Ishikawa (cell line): ENCODE measurements at regions not wholly inside any gene's neighbourhood (a gene's known extent, or its start where the extent isn't known, plus 50 kb on each side); places are given as distances from the start of the nearest gene placed in this dataset.

Experiments
- CEBPB ChIP-seq: IDR thresholded peaks from 2 replicates; pipeline ENCODE4 v1.6.1; 2012
- CREB1 ChIP-seq: IDR thresholded peaks from 2 replicates; pipeline ENCODE4 v1.6.1; 2012; ENCODE audit warnings: low read depth
- EGR1 ChIP-seq: IDR thresholded peaks from 2 replicates; pipeline ENCODE4 v1.6.1; 2012
- EP300 ChIP-seq: IDR thresholded peaks from 2 replicates; pipeline ENCODE4 v1.6.1; 2012; ENCODE audit warnings: borderline replicate concordance
- FOXM1 ChIP-seq: IDR thresholded peaks from 2 replicates; pipeline ENCODE4 v1.6.1; 2012; ENCODE audit warnings: low read depth, borderline replicate concordance
- NFIC ChIP-seq: IDR thresholded peaks from 2 replicates; pipeline ENCODE4 v1.6.1; 2012
- RAD21 ChIP-seq: IDR thresholded peaks from 2 replicates; pipeline ENCODE4 v1.6.1; 2012; ENCODE audit warnings: low read depth
- TAF1 ChIP-seq: IDR thresholded peaks from 2 replicates; pipeline ENCODE4 v1.6.1; 2012; ENCODE audit warnings: low read depth, mild to moderate bottlenecking
- TCF12 ChIP-seq: IDR thresholded peaks from 2 replicates; pipeline ENCODE4 v1.6.1; 2012; ENCODE audit warnings: low read depth
- TEAD4 ChIP-seq: IDR thresholded peaks from 2 replicates; pipeline ENCODE4 v1.6.1; 2012
- YY1 ChIP-seq: IDR thresholded peaks from 2 replicates; pipeline ENCODE4 v1.6.1; 2012; ENCODE audit warnings: low read depth
- ZBTB7A ChIP-seq: IDR thresholded peaks from 2 replicates; pipeline ENCODE4 v1.6.1; 2012; ENCODE audit warnings: low read depth
- TF ChIP-seq, protein P1 (sequence below): IDR thresholded peaks from 2 replicates; pipeline ENCODE4 v1.6.1; 2012
- TF ChIP-seq, protein P2 (sequence below): IDR thresholded peaks from 2 replicates; pipeline ENCODE4 v1.6.1; 2012; ENCODE audit warnings: low read depth, mild to moderate bottlenecking
- TF ChIP-seq, protein P3 (sequence below): IDR thresholded peaks from 2 replicates; pipeline ENCODE4 v1.6.1; 2012

DNA sequence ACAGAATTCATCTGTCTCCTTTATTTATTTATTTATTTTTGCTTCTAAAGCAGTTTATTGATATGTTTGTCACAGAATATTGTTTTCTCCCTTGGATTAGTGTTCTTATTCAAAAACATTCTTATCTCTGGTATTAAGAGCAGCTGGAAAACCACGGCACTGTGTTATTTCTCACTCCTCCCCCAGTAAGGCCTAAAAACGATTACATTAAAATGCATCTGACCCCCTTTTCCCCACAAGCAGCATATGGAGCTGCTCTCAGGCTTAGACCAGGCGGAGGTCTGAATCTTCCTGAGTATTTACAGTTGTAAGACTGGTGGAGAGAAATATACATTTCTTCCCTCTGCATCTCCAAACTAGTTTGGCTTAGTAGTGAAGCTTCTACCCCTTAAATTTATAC, 86.8 kb downstream of the HLX start:
- TF ChIP-seq FOXM1 (no peak), TAF1 (no peak)
- TF ChIP-seq, protein P1, sequence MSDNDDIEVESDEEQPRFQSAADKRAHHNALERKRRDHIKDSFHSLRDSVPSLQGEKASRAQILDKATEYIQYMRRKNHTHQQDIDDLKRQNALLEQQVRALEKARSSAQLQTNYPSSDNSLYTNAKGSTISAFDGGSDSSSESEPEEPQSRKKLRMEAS, result no peak

DNA sequence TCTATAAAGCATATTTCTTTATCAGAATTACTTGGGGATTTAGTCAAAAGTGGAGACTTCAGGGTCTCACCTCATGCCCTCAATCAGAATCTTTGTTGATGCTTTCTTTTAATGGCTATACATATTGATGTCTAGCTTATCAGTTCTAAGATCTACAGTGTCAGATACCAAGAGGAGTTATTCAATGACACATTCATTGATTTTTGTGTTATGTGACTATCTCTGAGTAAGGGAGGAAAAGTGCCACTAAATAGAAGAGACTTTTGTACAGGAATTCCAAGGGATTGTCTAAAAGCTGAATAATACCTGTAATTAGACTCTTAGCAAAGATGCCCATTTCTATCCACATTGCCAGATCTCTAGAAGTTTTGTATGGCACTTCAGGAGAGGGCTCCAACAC, 87.2 kb downstream of the HLX start:
- TF ChIP-seq CEBPB (no peak), EP300 (no peak), TAF1 (no peak), RAD21 (no peak)
- TF ChIP-seq, protein P2, sequence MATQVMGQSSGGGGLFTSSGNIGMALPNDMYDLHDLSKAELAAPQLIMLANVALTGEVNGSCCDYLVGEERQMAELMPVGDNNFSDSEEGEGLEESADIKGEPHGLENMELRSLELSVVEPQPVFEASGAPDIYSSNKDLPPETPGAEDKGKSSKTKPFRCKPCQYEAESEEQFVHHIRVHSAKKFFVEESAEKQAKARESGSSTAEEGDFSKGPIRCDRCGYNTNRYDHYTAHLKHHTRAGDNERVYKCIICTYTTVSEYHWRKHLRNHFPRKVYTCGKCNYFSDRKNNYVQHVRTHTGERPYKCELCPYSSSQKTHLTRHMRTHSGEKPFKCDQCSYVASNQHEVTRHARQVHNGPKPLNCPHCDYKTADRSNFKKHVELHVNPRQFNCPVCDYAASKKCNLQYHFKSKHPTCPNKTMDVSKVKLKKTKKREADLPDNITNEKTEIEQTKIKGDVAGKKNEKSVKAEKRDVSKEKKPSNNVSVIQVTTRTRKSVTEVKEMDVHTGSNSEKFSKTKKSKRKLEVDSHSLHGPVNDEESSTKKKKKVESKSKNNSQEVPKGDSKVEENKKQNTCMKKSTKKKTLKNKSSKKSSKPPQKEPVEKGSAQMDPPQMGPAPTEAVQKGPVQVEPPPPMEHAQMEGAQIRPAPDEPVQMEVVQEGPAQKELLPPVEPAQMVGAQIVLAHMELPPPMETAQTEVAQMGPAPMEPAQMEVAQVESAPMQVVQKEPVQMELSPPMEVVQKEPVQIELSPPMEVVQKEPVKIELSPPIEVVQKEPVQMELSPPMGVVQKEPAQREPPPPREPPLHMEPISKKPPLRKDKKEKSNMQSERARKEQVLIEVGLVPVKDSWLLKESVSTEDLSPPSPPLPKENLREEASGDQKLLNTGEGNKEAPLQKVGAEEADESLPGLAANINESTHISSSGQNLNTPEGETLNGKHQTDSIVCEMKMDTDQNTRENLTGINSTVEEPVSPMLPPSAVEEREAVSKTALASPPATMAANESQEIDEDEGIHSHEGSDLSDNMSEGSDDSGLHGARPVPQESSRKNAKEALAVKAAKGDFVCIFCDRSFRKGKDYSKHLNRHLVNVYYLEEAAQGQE, result no peak
- TF ChIP-seq, protein P3, sequence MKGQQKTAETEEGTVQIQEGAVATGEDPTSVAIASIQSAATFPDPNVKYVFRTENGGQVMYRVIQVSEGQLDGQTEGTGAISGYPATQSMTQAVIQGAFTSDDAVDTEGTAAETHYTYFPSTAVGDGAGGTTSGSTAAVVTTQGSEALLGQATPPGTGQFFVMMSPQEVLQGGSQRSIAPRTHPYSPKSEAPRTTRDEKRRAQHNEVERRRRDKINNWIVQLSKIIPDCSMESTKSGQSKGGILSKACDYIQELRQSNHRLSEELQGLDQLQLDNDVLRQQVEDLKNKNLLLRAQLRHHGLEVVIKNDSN, result no peak
- TF ChIP-seq, protein P1, result no peak

DNA sequence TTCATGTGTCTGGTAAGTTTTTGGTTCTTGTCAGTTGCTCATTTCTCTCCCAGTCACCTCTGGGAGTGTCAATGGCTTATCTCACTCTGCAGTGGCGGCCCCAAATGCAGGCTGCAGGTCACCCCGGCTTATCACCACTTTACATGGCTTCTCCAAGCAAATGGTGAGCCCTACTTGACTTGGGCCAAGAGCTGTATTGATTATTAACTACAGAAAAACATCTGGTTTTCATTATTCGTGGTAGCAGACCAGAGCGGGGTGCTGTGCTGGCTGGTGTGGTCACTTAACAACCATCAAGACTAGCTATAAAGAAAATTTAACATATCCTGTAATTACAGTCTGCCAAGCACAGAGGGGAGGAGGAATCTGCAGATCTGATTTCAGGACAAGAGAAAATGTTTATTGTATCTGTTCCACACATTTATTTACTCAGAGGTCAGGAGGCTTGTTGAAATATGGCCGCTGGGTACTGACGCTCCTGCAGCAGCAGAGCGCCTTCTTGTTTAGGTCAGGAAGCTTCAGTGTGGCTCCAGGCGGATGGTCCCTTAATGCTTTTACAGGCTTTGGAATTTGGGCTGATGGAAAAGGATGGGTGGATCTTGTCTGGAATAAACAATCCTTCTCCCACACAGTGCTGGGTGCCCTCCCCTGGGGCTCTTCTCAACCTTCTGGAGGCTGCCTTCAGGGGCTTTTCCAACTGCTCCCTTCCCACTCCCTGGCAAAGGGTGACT, 87.8 kb downstream of the HLX start:
- TF ChIP-seq, protein P3, result no peak
- TF ChIP-seq EP300 (no peak), EGR1 (no peak), TAF1 (no peak), NFIC (no peak), TCF12 (no peak), CEBPB (no peak), FOXM1 (no peak), YY1 (no peak), ZBTB7A (no peak), CREB1 (no peak), TEAD4 (no peak), RAD21 (no peak)
- TF ChIP-seq, protein P1, result no peak
- TF ChIP-seq, protein P2, result no peak

DNA sequence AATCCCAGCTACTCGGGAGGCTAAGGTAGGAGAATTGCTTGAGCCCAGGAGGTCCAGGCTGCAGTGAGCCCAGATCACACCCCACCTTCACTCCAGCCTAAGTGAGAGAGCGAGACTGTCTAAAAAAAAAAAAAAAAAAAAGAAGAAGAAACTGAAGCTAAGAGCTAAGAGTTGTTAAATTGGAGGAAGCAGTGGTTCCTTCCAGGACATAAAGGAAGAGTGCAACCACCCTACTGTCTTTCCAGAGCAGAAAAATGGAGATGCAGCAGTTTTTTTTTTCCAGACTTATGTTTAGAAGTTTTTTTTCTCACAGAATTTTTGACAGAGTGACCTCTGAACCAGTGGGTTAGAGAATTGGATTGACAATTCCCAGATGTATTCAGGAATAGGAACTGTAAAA, 88.7 kb downstream of the HLX start:
- TF ChIP-seq CEBPB (no peak), FOXM1 (no peak), TCF12 (no peak), TEAD4 (no peak)
- TF ChIP-seq, protein P1, result no peak
- TF ChIP-seq, protein P3, result no peak
- TF ChIP-seq, protein P2, result no peak
